Left ventricle myocardium superior (tissue), 1 donor: ENCODE measurements at regions not wholly inside any gene's neighbourhood (a gene's known extent, or its start where the extent isn't known, plus 50 kb on each side); places are given as distances from the start of the nearest gene placed in this dataset.

Experiments
- ATAC-seq: fragments of 200-7000 bp; cut with Tn5 transposase; one replicate; pipeline ENCODE4 v1.9.1; 2020; ENCODE audit warnings: mild to moderate bottlenecking, moderate library complexity
- DNase-seq: peaks from one replicate; pipeline ENCODE4 v3.0.0-alpha.2; 2020
- intact Hi-C: fragments of 100-400 bp; cut with micrococcal nuclease; formaldehyde crosslinking; loops from one replicate; pipeline ENCODE4 v1.11.0; 2022
- donor health status: DM: no; HTN: yes; CAD: no; lungs with severe emphysema.

GRCh38 chr4:180900781-180901180 lies 1342.4 kb upstream of the TENM3 start:
- no peak for ATAC-seq
- no peak for DNase-seq
- intact Hi-C loops = no loop called here

GRCh38 chr4:180909279-180909678 lies 1333.9 kb upstream of the TENM3 start:
- intact Hi-C loops = no loop called here
- no peak for DNase-seq
- no peak for ATAC-seq

GRCh38 chr4:180913750-180914149 lies 1329.5 kb upstream of the TENM3 start:
- intact Hi-C loops = no loop called here
- no peak for ATAC-seq
- no peak for DNase-seq

GRCh38 chr4:180923486-180923885 lies 1319.7 kb upstream of the TENM3 start:
- intact Hi-C loops = no loop called here
- ATAC-seq (no peak), DNase-seq (no peak)

DNA sequence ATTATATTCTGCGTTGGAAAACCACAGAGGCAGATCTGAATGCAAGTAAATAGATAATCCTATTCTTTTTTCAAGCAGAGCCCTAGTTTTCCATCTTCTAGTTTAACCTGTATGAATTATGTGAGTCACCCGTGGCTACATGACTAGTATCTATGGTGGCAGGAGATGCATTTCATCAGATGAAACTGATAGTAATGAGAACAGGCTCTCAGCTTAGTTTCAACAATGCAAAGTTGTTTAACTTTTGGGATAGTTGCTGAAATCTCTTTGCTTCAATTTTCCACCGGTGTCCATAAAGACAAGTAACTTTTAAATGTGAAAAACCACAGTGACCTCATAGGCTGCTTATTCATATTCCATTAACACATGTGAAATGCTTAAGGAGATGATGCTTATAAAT lies 1317.4 kb upstream of the TENM3 start:
- intact Hi-C loops = no loop called here
- ATAC-seq (no peak), DNase-seq (no peak)

- intact Hi-C loops = no loop called here
- DNase-seq (no peak), ATAC-seq (no peak)
Observed at GRCh38 chr4:180926277-180926676, 1316.9 kb upstream of the TENM3 start.

GRCh38 chr4:180932370-180933001 lies 1310.7 kb upstream of the TENM3 start:
- intact Hi-C loops = no loop called here
- no peak for ATAC-seq
- DNase-seq = no peak

DNA sequence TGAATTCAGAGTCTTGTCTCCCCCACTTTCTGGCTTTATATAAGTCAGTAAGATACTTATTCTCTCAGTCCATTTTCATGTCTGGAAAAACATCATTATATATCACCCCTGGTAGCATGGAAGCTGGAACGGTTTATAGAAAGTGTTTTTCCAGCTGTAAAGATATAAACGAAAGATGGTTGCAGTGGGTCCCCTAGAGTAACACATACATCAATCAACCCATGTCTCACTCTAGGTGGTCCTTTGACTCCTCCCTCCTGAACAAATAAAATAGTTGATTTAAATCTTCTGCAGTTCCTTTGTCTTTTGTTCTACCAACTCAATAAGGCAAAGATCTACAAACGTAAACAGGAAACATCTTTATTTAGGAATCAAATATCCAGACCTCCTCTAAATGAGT lies 1306.1 kb upstream of the TENM3 start:
- intact Hi-C loops = no loop called here
- DNase-seq (no peak), ATAC-seq (no peak)

- intact Hi-C loops = no loop called here
- DNase-seq (no peak), ATAC-seq (no peak)
Observed at GRCh38 chr4:180940680-180941079, 1302.5 kb upstream of the TENM3 start.

DNA sequence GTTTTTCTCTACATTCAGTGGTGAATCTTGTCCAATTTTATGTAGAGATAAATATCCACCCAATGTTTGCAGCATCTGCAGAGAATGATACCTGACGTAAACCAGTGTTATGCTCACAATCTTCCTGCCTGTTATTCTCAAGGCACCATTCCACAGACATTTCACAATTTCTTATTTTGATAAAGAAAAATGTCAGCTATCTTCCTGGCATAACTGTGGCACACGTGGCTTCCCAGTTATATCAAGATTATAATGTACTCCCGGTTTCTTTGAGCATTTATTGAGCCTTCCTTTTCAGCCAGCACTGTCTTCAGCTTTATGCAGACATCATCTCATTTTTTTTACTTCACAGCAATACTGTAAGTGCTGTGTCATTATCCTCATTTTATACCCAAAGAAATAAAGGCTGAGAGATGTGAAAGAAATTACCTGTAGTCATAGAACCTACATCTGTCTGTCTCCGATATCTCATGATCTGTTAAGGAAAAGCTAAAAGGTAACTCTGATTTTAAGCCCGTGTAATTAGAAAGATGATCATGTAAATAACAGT lies 1300.8 kb upstream of the TENM3 start:
- ATAC-seq = no peak
- DNase-seq = no peak
- intact Hi-C loops = no loop called here

GRCh38 chr4:180946188-180946587 lies 1297.0 kb upstream of the TENM3 start:
- no peak for ATAC-seq
- DNase-seq = no peak
- intact Hi-C loops = no loop called here

DNA sequence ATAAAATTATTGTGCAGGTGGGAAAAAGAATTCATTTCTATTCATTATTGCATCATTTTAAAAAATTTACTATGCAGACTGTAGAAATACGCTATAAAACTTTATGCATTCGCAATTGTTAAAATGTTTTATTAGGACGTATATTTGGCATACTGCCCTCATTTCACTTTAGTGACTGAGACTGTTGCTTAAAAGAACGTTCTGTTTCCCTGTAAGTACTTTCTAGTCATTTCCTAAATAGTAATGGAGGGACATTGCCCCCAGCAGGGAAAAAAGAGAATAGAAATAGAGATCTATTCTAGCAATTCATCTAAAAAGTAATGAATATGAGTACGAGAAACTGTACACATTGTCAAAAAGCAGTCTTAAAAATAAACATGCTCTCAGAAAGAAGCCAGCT lies 1295.8 kb upstream of the TENM3 start:
- intact Hi-C loops = no loop called here

DNA sequence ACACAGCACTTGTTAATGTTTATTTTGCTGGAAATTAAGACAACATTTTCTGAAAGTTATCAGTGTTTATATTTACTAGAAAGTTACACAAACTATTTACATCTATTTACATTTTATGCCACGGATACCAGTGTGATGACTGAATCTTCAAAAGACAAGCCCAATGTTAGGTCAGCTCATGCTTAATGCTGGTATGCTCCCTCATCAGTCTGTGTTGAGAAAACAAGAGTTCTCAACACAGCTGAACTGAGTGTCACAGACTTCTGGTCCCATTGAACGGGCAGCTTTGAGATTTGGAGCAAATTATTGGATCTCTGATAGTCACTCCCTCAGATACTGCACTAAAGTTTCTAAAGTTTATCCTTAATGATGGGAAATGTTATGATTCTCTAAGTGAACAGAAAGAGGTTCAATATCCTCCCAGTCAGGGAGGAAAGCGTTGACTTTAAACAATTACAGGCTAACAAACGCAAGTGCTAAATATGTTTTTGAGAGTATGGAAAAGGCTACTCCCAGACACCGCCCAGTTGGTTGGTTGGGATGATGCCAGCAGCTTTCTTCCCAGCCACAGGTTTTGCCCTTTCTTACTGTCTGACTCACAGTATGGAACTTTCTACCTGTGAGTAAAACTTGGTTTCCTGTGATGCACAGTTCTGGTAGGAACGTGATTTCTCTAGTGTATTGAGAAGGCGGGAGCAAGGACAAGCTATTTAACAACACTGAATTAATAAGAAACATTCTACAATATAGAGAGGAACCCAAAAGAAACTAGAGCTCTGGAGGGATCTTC lies 1293.6 kb upstream of the TENM3 start:
- DNase-seq = no peak
- ATAC-seq = no peak
- intact Hi-C loops = no loop called here

More for the DNA sequence above, 1295.8 kb upstream of the TENM3 start:
- ATAC-seq (no peak), DNase-seq (no peak)

- intact Hi-C loops = no loop called here
- no peak for ATAC-seq
- no peak for DNase-seq
Observed at GRCh38 chr4:180950377-180950776, 1292.8 kb upstream of the TENM3 start.

- ATAC-seq (no peak), DNase-seq (no peak)
- intact Hi-C loops = no loop called here
Observed at GRCh38 chr4:180951312-180951711, 1291.9 kb upstream of the TENM3 start.

DNA sequence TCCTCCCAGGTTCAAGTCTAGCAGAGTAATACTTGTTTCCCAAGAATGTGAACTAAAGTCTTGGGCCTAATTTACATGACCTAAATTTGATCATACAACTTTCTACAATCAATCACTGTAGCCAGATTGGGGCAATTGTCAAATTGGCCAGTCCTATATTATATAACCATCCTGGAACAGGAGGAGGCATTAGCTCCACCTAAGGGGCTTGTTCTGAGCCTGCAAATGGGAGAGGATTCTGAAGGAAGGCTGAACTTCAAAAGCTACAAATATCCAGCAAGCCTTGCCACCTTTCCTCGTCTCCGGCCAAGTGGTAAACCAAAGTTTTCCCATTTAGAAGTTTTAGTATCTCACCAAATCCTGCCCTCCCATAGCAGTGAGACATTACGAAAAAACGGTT lies 1289.6 kb upstream of the TENM3 start:
- no peak for ATAC-seq
- no peak for DNase-seq
- intact Hi-C loops = no loop called here

GRCh38 chr4:180960743-180961401 lies 1282.3 kb upstream of the TENM3 start:
- intact Hi-C loops = no loop called here
- ATAC-seq (no peak), DNase-seq (no peak)

DNA sequence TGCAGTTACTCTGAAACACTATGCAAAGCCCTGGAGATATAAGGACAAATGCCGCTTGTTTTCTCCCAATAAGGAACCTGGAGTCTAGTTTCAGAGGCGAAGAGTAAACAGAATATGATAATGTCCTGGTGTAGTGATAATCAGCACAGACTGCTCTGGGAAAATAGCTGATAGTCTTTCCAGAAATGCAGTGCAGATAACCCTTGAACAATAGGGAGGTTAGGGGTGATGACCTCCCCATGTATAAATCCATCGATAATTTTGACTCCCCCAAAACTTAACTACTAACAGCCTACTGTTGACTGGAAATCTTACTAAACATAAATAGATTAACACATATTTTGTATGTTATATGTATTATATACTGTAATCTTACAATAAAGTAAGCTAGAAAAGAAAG lies 1280.9 kb upstream of the TENM3 start:
- intact Hi-C loops = no loop called here

DNA sequence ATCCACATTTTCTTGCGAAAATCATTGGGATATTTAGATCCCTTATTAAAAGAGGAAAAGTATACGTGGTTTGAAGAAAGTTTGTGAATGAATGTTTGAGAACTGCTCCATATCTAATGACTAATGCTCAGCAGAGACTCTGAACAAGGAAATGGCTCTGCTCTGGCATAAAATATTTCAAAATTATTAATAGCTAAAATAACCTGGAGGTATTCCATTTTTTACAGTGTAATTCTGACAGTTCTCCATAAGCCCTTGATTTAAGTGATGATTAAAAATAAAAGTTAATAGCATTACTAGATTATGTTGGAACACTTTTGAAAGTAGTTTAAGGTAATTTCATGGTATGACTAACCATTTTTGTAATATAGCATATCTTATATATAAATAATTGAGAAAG lies 1276.9 kb upstream of the TENM3 start:
- intact Hi-C loops = no loop called here
- DNase-seq (no peak), ATAC-seq (no peak)

More for the DNA sequence above, 1280.9 kb upstream of the TENM3 start:
- no peak for DNase-seq
- no peak for ATAC-seq

DNA sequence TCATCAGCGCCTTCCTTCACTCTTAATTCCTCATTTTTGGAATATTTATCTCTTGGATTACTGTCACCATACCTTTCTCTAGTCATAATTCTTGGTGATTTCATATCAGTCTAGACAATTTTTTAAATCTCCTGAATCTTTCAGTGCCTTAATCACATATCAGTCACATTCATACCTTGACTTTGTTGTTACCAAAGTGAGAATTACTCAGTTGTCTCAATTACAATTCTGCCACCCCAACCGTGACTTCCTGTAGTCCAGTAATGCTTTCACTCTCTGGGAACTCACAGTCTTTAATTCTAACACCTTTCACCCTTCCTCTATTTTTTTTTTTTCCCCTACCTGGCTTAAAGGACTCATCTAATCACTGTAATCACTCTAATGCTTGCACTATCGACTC lies 1275.3 kb upstream of the TENM3 start:
- ATAC-seq (no peak), DNase-seq (no peak)
- intact Hi-C loops = no loop called here
